Nephron progenitor cell (in vitro differentiated cells): ENCODE measurements at regions not wholly inside any gene's neighbourhood (a gene's known extent, or its start where the extent isn't known, plus 50 kb on each side); places are given as distances from the start of the nearest gene placed in this dataset.

ENCODE experiments used
- DNase-seq: peaks from one replicate; pipeline ENCODE4 v3.0.0; 2021
- H3K27ac Mint-ChIP-seq: 2 replicates; pipeline ENCODE4 v1.8.0; 2021; ENCODE audit warnings: mild to moderate bottlenecking, moderate library complexity, mixed read lengths
- H3K27me3 Mint-ChIP-seq: 2 replicates; pipeline ENCODE4 v1.8.0; 2021; ENCODE audit warnings: mild to moderate bottlenecking, low read depth, mixed read lengths; ENCODE audit not compliant: poor library complexity
- H3K36me3 Mint-ChIP-seq: 2 replicates; pipeline ENCODE4 v1.8.0; 2021; ENCODE audit warnings: low read depth, mixed read lengths
- H3K4me1 Mint-ChIP-seq: 2 replicates; pipeline ENCODE4 v1.8.0; 2021; ENCODE audit warnings: mixed read lengths
- H3K4me3 Mint-ChIP-seq: 2 replicates; pipeline ENCODE4 v1.8.0; 2021; ENCODE audit warnings: mild to moderate bottlenecking, moderate library complexity, mixed read lengths
- H3K9me3 Mint-ChIP-seq: 2 replicates; pipeline ENCODE4 v1.8.0; 2021; ENCODE audit warnings: mild to moderate bottlenecking, moderate library complexity, mixed read lengths
- CTCF ChIP-seq: fragments of 200-600 bp; sonication (generic); IDR thresholded peaks from 2 replicates; pipeline ENCODE4 v1.5.0; 2021; ENCODE audit warnings: antibody characterized with exemption

GRCh38 chr1:221317537-221317936, 424.4 kb downstream of the DUSP10 start:
- DNase-seq = no peak
- H3K4me1 Mint-ChIP-seq = peaks cover 25% of the 10 kb centered on the region
- H3K27ac Mint-ChIP-seq = no peak overlapping the region
- no peak overlapping the region for H3K4me3 Mint-ChIP-seq
- TF ChIP-seq CTCF = no peak
- H3K27me3 Mint-ChIP-seq = peaks cover 6% of the 10 kb centered on the region
- H3K36me3 Mint-ChIP-seq = peaks cover 13% of the 10 kb centered on the region
- H3K9me3 Mint-ChIP-seq = peaks cover 6% of the 10 kb centered on the region

GRCh38 chr1:221327954-221328353, 413.9 kb downstream of the DUSP10 start:
- Mint-ChIP-seq H3K27me3 (peaks cover 3% of the 10 kb centered on the region), H3K27ac (no peak overlapping the region), H3K4me1 (peaks cover 11% of the 10 kb centered on the region), H3K4me3 (no peak overlapping the region), H3K36me3 (peaks cover 39% of the 10 kb centered on the region), H3K9me3 (peaks cover 44% of the 10 kb centered on the region)
- no peak for DNase-seq
- no peak for TF ChIP-seq CTCF

GRCh38 chr1:221328371-221328770, 413.5 kb downstream of the DUSP10 start:
- H3K36me3 Mint-ChIP-seq = peaks cover 39% of the 10 kb centered on the region
- TF ChIP-seq CTCF = no peak
- H3K4me3 Mint-ChIP-seq = no peak overlapping the region
- H3K27ac Mint-ChIP-seq = no peak overlapping the region
- H3K27me3 Mint-ChIP-seq = peaks cover 3% of the 10 kb centered on the region
- peaks cover 48% of the 10 kb centered on the region for H3K9me3 Mint-ChIP-seq
- no peak for DNase-seq
- H3K4me1 Mint-ChIP-seq = peaks cover 7% of the 10 kb centered on the region

GRCh38 chr1:221331273-221332183, 410.4 kb downstream of the DUSP10 start:
- peaks cover 56% of the 10 kb centered on the region for H3K9me3 Mint-ChIP-seq
- no peak for DNase-seq
- no peak for TF ChIP-seq CTCF
- H3K4me3 Mint-ChIP-seq = no peak overlapping the region
- H3K27ac Mint-ChIP-seq = no peak overlapping the region
- H3K4me1 Mint-ChIP-seq = peaks cover 29% of the 10 kb centered on the region
- peaks cover 3% of the 10 kb centered on the region for H3K27me3 Mint-ChIP-seq
- H3K36me3 Mint-ChIP-seq = peaks cover 46% of the 10 kb centered on the region

- no peak for TF ChIP-seq CTCF
- H3K36me3 Mint-ChIP-seq = peaks cover 41% of the 10 kb centered on the region
- H3K27me3 Mint-ChIP-seq = peaks cover 3% of the 10 kb centered on the region
- no peak overlapping the region for H3K4me3 Mint-ChIP-seq
- H3K9me3 Mint-ChIP-seq = peaks cover 51% of the 10 kb centered on the region
- no peak for DNase-seq
- H3K27ac Mint-ChIP-seq = no peak overlapping the region
- H3K4me1 Mint-ChIP-seq = peaks cover 46% of the 10 kb centered on the region
Measured at GRCh38 chr1:221334062-221334461, 407.8 kb downstream of the DUSP10 start.
